ENCODE measurements at regions not wholly inside any gene's neighbourhood (a gene's known extent, or its start where the extent isn't known, plus 50 kb on each side); places are given as distances from the start of the nearest gene placed in this dataset.
"Not testable (repeated sequence)": the region's sequence is repeated elsewhere in the genome, so short reads cannot be mapped to it uniquely, and the experiment has no call there.

- DNase-seq (ENCODE audit: low read depth in 2 of 2) = no peak
Observed at GRCh38 chr13:30065181-30065580, 214.8 kb upstream of the UBL3 start.

- DNase-seq (ENCODE audit: low read depth in 2 of 2) = no peak
Observed at GRCh38 chr13:30063892-30064291, 213.5 kb upstream of the UBL3 start.

- no peak for DNase-seq (ENCODE audit: low read depth in 2 of 2)
Observed at GRCh38 chr13:30061217-30061616, 210.8 kb upstream of the UBL3 start.

- DNase-seq (ENCODE audit: low read depth in 2 of 2) = no peak
Observed at GRCh38 chr13:30058429-30058828, 208.0 kb upstream of the UBL3 start.

- not testable (repeated sequence) for DNase-seq (ENCODE audit: low read depth in 2 of 2)
Observed at GRCh38 chr13:30054546-30054945, 204.1 kb upstream of the UBL3 start.

- no peak for DNase-seq (ENCODE audit: low read depth in 2 of 2)
Observed at GRCh38 chr13:30053939-30054338, 203.5 kb upstream of the UBL3 start.

- DNase-seq (ENCODE audit: low read depth in 2 of 2) = no peak
Observed at GRCh38 chr13:30052120-30052519, 201.7 kb upstream of the UBL3 start.

- DNase-seq (ENCODE audit: low read depth in 2 of 2) = no peak
Observed at GRCh38 chr13:30051531-30052060, 201.2 kb upstream of the UBL3 start.

GRCh38 chr13:30049692-30050091, 199.3 kb upstream of the UBL3 start:
- DNase-seq (ENCODE audit: low read depth in 2 of 2) = no peak

GRCh38 chr13:30047154-30047874, 196.9 kb upstream of the UBL3 start:
- no peak for DNase-seq (ENCODE audit: low read depth in 2 of 2)

- no peak for DNase-seq (ENCODE audit: low read depth in 2 of 2)
Observed at GRCh38 chr13:30045916-30046704, 195.7 kb upstream of the UBL3 start.

- DNase-seq (ENCODE audit: low read depth in 2 of 2) = no peak
Observed at GRCh38 chr13:30044932-30045331, 194.5 kb upstream of the UBL3 start.

GRCh38 chr13:30043631-30043925, 193.2 kb upstream of the UBL3 start:
- DNase-seq (ENCODE audit: low read depth in 2 of 2) = no peak

GRCh38 chr13:30042891-30043630, 192.6 kb upstream of the UBL3 start:
- no peak for DNase-seq (ENCODE audit: low read depth in 2 of 2)

GRCh38 chr13:30042272-30042671, 191.9 kb upstream of the UBL3 start:
- DNase-seq (ENCODE audit: low read depth in 2 of 2) = no peak

GRCh38 chr13:30039511-30039911, 189.1 kb upstream of the UBL3 start:
- DNase-seq (ENCODE audit: low read depth in 2 of 2) = no peak

GRCh38 chr13:30038884-30039283, 188.5 kb upstream of the UBL3 start:
- DNase-seq (ENCODE audit: low read depth in 2 of 2) = no peak

GRCh38 chr13:30037766-30038165, 187.3 kb upstream of the UBL3 start:
- no peak for DNase-seq (ENCODE audit: low read depth in 2 of 2)

GRCh38 chr13:30037306-30037705, 186.9 kb upstream of the UBL3 start:
- DNase-seq (ENCODE audit: low read depth in 2 of 2) = no peak

GRCh38 chr13:30034458-30034795, 184.0 kb upstream of the UBL3 start:
- no peak for DNase-seq (ENCODE audit: low read depth in 2 of 2)

GRCh38 chr13:30033681-30034457, 183.5 kb upstream of the UBL3 start:
- DNase-seq (ENCODE audit: low read depth in 2 of 2) = no peak

GRCh38 chr13:30032263-30032662, 181.8 kb upstream of the UBL3 start:
- no peak for DNase-seq (ENCODE audit: low read depth in 2 of 2)

Measured in activated CD4-positive, alpha-beta T cell treated with anti-CD3 and anti-CD28 coated beads for 24 hours (primary cell).